ENCODE measurements at regions not wholly inside any gene's neighbourhood (a gene's known extent, or its start where the extent isn't known, plus 50 kb on each side); places are given as distances from the start of the nearest gene placed in this dataset.

DNA sequence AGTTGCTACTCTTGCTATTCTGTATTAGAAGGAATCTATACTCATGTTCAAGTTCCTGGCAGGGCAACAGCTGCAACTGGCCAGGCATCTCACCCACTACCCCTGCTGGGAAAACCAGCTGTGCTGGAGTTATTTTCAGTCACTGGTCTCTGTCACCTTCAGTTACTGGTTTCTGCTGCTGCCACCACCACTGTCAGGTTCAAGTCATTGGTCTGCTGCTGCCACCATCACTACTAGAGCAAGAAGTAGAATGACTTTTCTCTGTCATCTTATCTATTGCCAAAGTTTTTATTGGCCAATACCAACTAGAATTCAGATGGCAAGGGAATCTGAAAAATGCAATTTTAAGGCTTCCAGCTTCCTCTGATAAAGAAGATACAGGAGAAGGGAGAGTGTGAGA is 1615.2 kb downstream of the OLFM4 start:
- no peak overlapping the region for H3K27ac ChIP-seq (ENCODE audit: low read depth, low read length)
- no peak for DNase-seq
- no peaks in the 10 kb centered on the region for H3K4me1 Mint-ChIP-seq
- no peak overlapping the region for H3K4me3 ChIP-seq (ENCODE audit: low read length in 2 of 2)
- no peaks in the 10 kb centered on the region for H3K27me3 Mint-ChIP-seq
- CTCF ChIA-PET (ENCODE audit: partially characterized antibody), result no interaction called here
- H3K36me3 Mint-ChIP-seq, result no peaks in the 10 kb centered on the region
- no peaks in the 10 kb centered on the region for H3K4me1 ChIP-seq (ENCODE audit: insufficient read depth, low read length)
- intact Hi-C loops (cut with micrococcal nuclease), result no loop called here
- H3K9me3 ChIP-seq (ENCODE audit: control insufficient read depth in 1 of 2, low read length in 2 of 2), result no peaks in the 10 kb centered on the region
- no peaks in the 10 kb centered on the region for H3K36me3 ChIP-seq (ENCODE audit: insufficient read depth, low read length)
- peaks cover 4 to 14% (median 8%) of the 10 kb centered on the region in 8 donors for H3K9me3 Mint-ChIP-seq
- H3K4me3 Mint-ChIP-seq, result no peak overlapping the region
- H3K27ac Mint-ChIP-seq, result no peak overlapping the region
- H3K27me3 ChIP-seq (ENCODE audit: insufficient read depth, low read length), result no peaks in the 10 kb centered on the region
- POLR2A ChIA-PET (ENCODE audit: partially characterized antibody), result no interaction called here

DNA sequence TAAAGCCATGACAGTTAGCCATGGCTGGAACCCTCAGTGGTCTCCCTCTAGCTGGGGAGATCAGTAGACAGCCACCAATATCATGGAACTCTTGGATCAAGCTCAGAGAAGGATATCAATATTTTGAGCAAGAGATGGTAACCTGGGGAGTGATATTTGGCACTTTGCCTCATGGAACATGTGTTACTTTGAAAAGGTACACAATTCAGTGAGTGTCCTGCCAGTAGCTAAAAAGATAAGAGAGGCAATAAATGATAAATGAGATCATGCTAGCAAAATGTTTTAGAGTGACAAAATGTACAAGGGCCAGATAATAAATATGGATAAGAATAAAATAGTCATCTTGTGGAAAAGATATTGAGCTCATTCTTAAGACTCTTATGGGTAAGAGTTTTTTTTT is 1618.7 kb downstream of the OLFM4 start:
- CTCF ChIA-PET (ENCODE audit: partially characterized antibody), result no interaction called here
- no peak overlapping the region for H3K27ac ChIP-seq (ENCODE audit: low read depth, low read length)
- Mint-ChIP-seq H3K9me3 (peaks cover 4 to 14% (median 7%) of the 10 kb centered on the region in 8 donors), H3K27me3 (no peaks in the 10 kb centered on the region), H3K4me1 (no peaks in the 10 kb centered on the region), H3K27ac (no peak overlapping the region), H3K4me3 (no peak overlapping the region), H3K36me3 (no peaks in the 10 kb centered on the region)
- no peak overlapping the region for H3K4me3 ChIP-seq (ENCODE audit: low read length in 2 of 2)
- H3K4me1 ChIP-seq (ENCODE audit: insufficient read depth, low read length), result no peaks in the 10 kb centered on the region
- H3K9me3 ChIP-seq (ENCODE audit: control insufficient read depth in 1 of 2, low read length in 2 of 2), result no peaks in the 10 kb centered on the region
- H3K27me3 ChIP-seq (ENCODE audit: insufficient read depth, low read length), result no peaks in the 10 kb centered on the region
- intact Hi-C loops (cut with micrococcal nuclease), result no loop called here
- POLR2A ChIA-PET (ENCODE audit: partially characterized antibody), result no interaction called here
- no peak for DNase-seq
- H3K36me3 ChIP-seq (ENCODE audit: insufficient read depth, low read length), result no peaks in the 10 kb centered on the region

DNA sequence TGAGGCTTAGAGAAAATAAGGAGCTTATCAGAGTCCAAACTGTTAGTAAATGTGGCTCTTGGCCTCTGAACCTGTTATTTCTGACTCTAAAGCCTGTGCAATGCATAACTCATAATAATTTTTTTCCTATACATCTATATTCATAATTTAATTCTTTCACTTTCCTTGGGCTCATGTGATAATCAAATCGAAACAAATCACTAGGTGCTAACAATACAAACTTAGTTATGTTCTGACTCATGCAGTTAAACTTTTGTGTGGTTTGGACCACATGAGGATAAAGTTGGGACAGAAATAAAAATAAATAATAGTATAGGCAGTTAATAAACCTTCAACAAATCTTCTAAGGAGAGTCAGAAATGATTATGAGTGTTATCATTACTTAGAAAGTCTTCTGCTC is 1629.0 kb downstream of the OLFM4 start:
- ChIA-PET POLR2A (ENCODE audit: partially characterized antibody) (no interaction called here), CTCF (ENCODE audit: partially characterized antibody) (no interaction called here)
- H3K4me3 ChIP-seq (ENCODE audit: low read length in 2 of 2), result no peak overlapping the region
- no peaks in the 10 kb centered on the region for H3K36me3 ChIP-seq (ENCODE audit: insufficient read depth, low read length)
- no peak overlapping the region for H3K27ac ChIP-seq (ENCODE audit: low read depth, low read length)
- no peak overlapping the region for H3K27ac Mint-ChIP-seq
- no peaks in the 10 kb centered on the region for H3K36me3 Mint-ChIP-seq
- H3K4me1 ChIP-seq (ENCODE audit: insufficient read depth, low read length), result no peaks in the 10 kb centered on the region
- no peaks in the 10 kb centered on the region for H3K27me3 ChIP-seq (ENCODE audit: insufficient read depth, low read length)
- no peaks in the 10 kb centered on the region for H3K4me1 Mint-ChIP-seq
- no peak for DNase-seq
- H3K9me3 ChIP-seq (ENCODE audit: control insufficient read depth in 1 of 2, low read length in 2 of 2), result no peaks in the 10 kb centered on the region
- H3K9me3 Mint-ChIP-seq, result peaks cover 0 to 11% (median 7%) of the 10 kb centered on the region in 8 donors
- H3K4me3 Mint-ChIP-seq, result no peak overlapping the region
- no peaks in the 10 kb centered on the region for H3K27me3 Mint-ChIP-seq
- intact Hi-C loops (cut with micrococcal nuclease), result no loop called here

DNA sequence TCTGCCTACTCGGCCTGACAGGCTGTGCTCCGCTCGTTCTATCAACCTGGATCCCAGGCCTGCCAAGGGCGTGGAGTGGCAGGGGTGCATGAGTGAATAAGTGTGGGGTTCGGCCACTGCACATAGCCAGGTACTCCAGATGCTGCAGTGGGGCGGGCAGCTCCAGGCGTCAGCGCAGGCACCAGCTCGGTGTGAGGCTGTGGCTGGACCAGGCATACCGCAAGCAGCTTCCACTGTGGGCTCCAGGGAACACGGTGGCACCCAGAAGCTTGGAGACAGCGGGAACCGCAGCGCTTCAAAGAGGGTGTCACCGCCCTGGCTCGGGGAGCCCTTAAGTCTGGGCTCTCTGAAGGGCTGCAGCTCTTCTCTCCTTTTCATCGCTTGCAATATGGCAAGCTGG is 1630.2 kb downstream of the OLFM4 start:
- Histone ChIP-seq H3K27ac (ENCODE audit: low read depth, low read length) (no peak overlapping the region), H3K36me3 (ENCODE audit: insufficient read depth, low read length) (no peaks in the 10 kb centered on the region), H3K9me3 (ENCODE audit: control insufficient read depth in 1 of 2, low read length in 2 of 2) (no peaks in the 10 kb centered on the region), H3K27me3 (ENCODE audit: insufficient read depth, low read length) (no peaks in the 10 kb centered on the region), H3K4me3 (ENCODE audit: low read length in 2 of 2) (no peak overlapping the region), H3K4me1 (ENCODE audit: insufficient read depth, low read length) (no peaks in the 10 kb centered on the region)
- DNase-seq, result no peak
- Mint-ChIP-seq H3K9me3 (peaks cover 0 to 11% (median 4%) of the 10 kb centered on the region in 8 donors), H3K36me3 (no peaks in the 10 kb centered on the region), H3K27ac (no peak overlapping the region), H3K4me3 (no peak overlapping the region), H3K4me1 (no peaks in the 10 kb centered on the region), H3K27me3 (no peaks in the 10 kb centered on the region)
- ChIA-PET CTCF (ENCODE audit: partially characterized antibody) (no interaction called here), POLR2A (ENCODE audit: partially characterized antibody) (no interaction called here)
- intact Hi-C loops (cut with micrococcal nuclease), result no loop called here

GRCh38 chr13:54660277-54660676 is 1631.7 kb downstream of the OLFM4 start:
- DNase-seq, result no peak
- Mint-ChIP-seq H3K4me1 (no peaks in the 10 kb centered on the region), H3K9me3 (peaks cover 0 to 9% (median 5%) of the 10 kb centered on the region in 8 donors), H3K27ac (no peak overlapping the region), H3K27me3 (no peaks in the 10 kb centered on the region), H3K36me3 (no peaks in the 10 kb centered on the region), H3K4me3 (no peak overlapping the region)
- H3K27ac ChIP-seq (ENCODE audit: low read depth, low read length), result no peak overlapping the region
- no peaks in the 10 kb centered on the region for H3K9me3 ChIP-seq (ENCODE audit: control insufficient read depth in 1 of 2, low read length in 2 of 2)
- no peaks in the 10 kb centered on the region for H3K27me3 ChIP-seq (ENCODE audit: insufficient read depth, low read length)
- ChIA-PET CTCF (ENCODE audit: partially characterized antibody) (no interaction called here), POLR2A (ENCODE audit: partially characterized antibody) (no interaction called here)
- no peaks in the 10 kb centered on the region for H3K36me3 ChIP-seq (ENCODE audit: insufficient read depth, low read length)
- no peaks in the 10 kb centered on the region for H3K4me1 ChIP-seq (ENCODE audit: insufficient read depth, low read length)
- H3K4me3 ChIP-seq (ENCODE audit: low read length in 2 of 2), result no peak overlapping the region
- intact Hi-C loops (cut with micrococcal nuclease), result no loop called here

- POLR2A ChIA-PET (ENCODE audit: partially characterized antibody), result no interaction called here
Observed at GRCh38 chr13:54676526-54677113, 1648.0 kb downstream of the OLFM4 start.

GRCh38 chr13:54682184-54682583 is 1653.6 kb downstream of the OLFM4 start:
- Mint-ChIP-seq H3K4me3 (peak overlapping the region in 1 of 8 donors; percentile 57), H3K27me3 (no peaks in the 10 kb centered on the region), H3K9me3 (peaks cover 0 to 16% (median 9%) of the 10 kb centered on the region in 8 donors), H3K27ac (no peak overlapping the region), H3K36me3 (no peaks in the 10 kb centered on the region), H3K4me1 (no peaks in the 10 kb centered on the region)
- H3K9me3 ChIP-seq (ENCODE audit: control insufficient read depth in 1 of 2, low read length in 2 of 2), result no peaks in the 10 kb centered on the region
- ChIA-PET POLR2A (ENCODE audit: partially characterized antibody) (no interaction called here), CTCF (ENCODE audit: partially characterized antibody) (no interaction called here)
- H3K36me3 ChIP-seq (ENCODE audit: insufficient read depth, low read length), result no peaks in the 10 kb centered on the region
- no peak overlapping the region for H3K27ac ChIP-seq (ENCODE audit: low read depth, low read length)
- DNase-seq, result no peak
- intact Hi-C loops (cut with micrococcal nuclease), result no loop called here
- no peak overlapping the region for H3K4me3 ChIP-seq (ENCODE audit: low read length in 2 of 2)
- H3K27me3 ChIP-seq (ENCODE audit: insufficient read depth, low read length), result no peaks in the 10 kb centered on the region
- no peaks in the 10 kb centered on the region for H3K4me1 ChIP-seq (ENCODE audit: insufficient read depth, low read length)

More at GRCh38 chr13:54676526-54677113, 1648.0 kb downstream of the OLFM4 start:
- intact Hi-C loops (cut with micrococcal nuclease), result no loop called here
- Histone ChIP-seq H3K27me3 (ENCODE audit: insufficient read depth, low read length) (no peaks in the 10 kb centered on the region), H3K4me3 (ENCODE audit: low read length in 2 of 2) (no peak overlapping the region), H3K27ac (ENCODE audit: low read depth, low read length) (no peak overlapping the region), H3K4me1 (ENCODE audit: insufficient read depth, low read length) (no peaks in the 10 kb centered on the region), H3K9me3 (ENCODE audit: control insufficient read depth in 1 of 2, low read length in 2 of 2) (no peaks in the 10 kb centered on the region), H3K36me3 (ENCODE audit: insufficient read depth, low read length) (no peaks in the 10 kb centered on the region)
- Mint-ChIP-seq H3K4me1 (no peaks in the 10 kb centered on the region), H3K36me3 (no peaks in the 10 kb centered on the region), H3K27ac (no peak overlapping the region), H3K9me3 (peaks cover 0 to 10% (median 4%) of the 10 kb centered on the region in 8 donors), H3K27me3 (no peaks in the 10 kb centered on the region), H3K4me3 (no peak overlapping the region)
- CTCF ChIA-PET (ENCODE audit: partially characterized antibody), result no interaction called here
- DNase-seq, result no peak

DNA sequence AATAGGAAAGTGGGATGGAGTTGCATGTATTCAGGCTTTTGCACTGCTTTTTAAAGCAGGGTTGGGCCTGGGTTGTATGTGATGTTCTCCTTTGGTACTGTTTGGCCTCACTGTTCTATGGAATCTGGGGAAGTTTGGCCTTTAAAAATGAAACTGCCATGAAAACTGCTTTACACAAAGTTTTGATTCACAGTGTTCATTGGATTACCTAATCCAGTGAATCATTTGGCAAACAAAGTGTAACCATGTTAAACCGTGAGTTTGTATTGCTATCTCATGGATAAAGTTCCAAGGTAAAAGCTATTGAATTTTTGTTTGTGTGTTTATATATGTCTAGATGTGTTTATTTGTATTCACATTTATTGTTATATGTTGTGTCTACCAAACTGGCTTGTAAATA is 1658.6 kb downstream of the OLFM4 start:
- ChIA-PET POLR2A (ENCODE audit: partially characterized antibody) (no interaction called here), CTCF (ENCODE audit: partially characterized antibody) (no interaction called here)
- Histone ChIP-seq H3K27ac (ENCODE audit: low read depth, low read length) (no peak overlapping the region), H3K4me1 (ENCODE audit: insufficient read depth, low read length) (no peaks in the 10 kb centered on the region), H3K4me3 (ENCODE audit: low read length in 2 of 2) (no peak overlapping the region), H3K9me3 (ENCODE audit: control insufficient read depth in 1 of 2, low read length in 2 of 2) (peaks cover 0 to 6% of the 10 kb centered on the region in 2 donors), H3K27me3 (ENCODE audit: insufficient read depth, low read length) (no peaks in the 10 kb centered on the region), H3K36me3 (ENCODE audit: insufficient read depth, low read length) (no peaks in the 10 kb centered on the region)
- H3K4me3 Mint-ChIP-seq, result no peak overlapping the region
- intact Hi-C loops (cut with micrococcal nuclease), result no loop called here
- no peak overlapping the region for H3K27ac Mint-ChIP-seq
- H3K9me3 Mint-ChIP-seq, result peaks cover 0 to 13% (median 5%) of the 10 kb centered on the region in 8 donors
- H3K36me3 Mint-ChIP-seq, result no peaks in the 10 kb centered on the region
- no peaks in the 10 kb centered on the region for H3K4me1 Mint-ChIP-seq
- H3K27me3 Mint-ChIP-seq, result no peaks in the 10 kb centered on the region
- DNase-seq, result no peak
